Right cardiac atrium (tissue), 5 donors: ENCODE measurements at regions not wholly inside any gene's neighbourhood (a gene's known extent, or its start where the extent isn't known, plus 50 kb on each side); places are given as distances from the start of the nearest gene placed in this dataset.
"Not testable (repeated sequence)": the region's sequence is repeated elsewhere in the genome, so short reads cannot be mapped to it uniquely, and the experiment has no call there.

Experiments
- ATAC-seq, 2 donors: fragments of 200-7000 bp; cut with Tn5 transposase; one replicate each; pipeline versions ENCODE4 v1.8.0 to v1.9.1; 2020; ENCODE audit warnings: moderate library complexity in 2 of 2, mild to moderate bottlenecking in 1 of 2
- DNase-seq, 3 donors: peaks; one replicate each; pipeline ENCODE4 v3.0.0-alpha.2; 2020
- H3K27ac ChIP-seq: one replicate; pipeline ENCODE4 v1.5.1; 2013; ENCODE audit warnings: mild to moderate bottlenecking, low read length, control low read depth, moderate library complexity
- H3K27me3 ChIP-seq: one replicate; pipeline ENCODE4 v1.6.1; 2013; ENCODE audit not compliant: control insufficient read depth, insufficient read depth
- H3K4me1 ChIP-seq: one replicate; pipeline ENCODE4 v1.6.1; 2013; ENCODE audit warnings: low read length; ENCODE audit not compliant: control insufficient read depth, insufficient read depth
- H3K4me3 ChIP-seq: one replicate; pipeline ENCODE4 v1.5.1; 2013; ENCODE audit warnings: low read length, control low read depth
- H3K9me3 ChIP-seq: one replicate; pipeline ENCODE4 v1.6.1; 2013; ENCODE audit warnings: low read length; ENCODE audit not compliant: control insufficient read depth
- WGBS: extraction: QIAGEN DNeasy Blood & Tissue Kit; methylation state at CpG from one replicate; pipeline ENCODE4 v1.1.7; 2013; 5-methylcytosine and 5-hydroxymethylcytosine counted together
- intact Hi-C, 4 donors: fragments of 100-400 bp; cut with DNase I; formaldehyde crosslinking; loops; one replicate each; pipeline versions ENCODE4 v1.11.0 to v1.14.0; 2022 to 2023
- donor health status: healthy with polysubstance abuse.
- donor health status: DM: no; HTN: yes; CAD: no.
- donor health status: DM: no; HTN: no; CAD: no.
- donor health status: DM: no; HTN: yes; CAD: no; lungs with severe emphysema.
- donor health status: DM: yes; HTN: yes; CAD: no.

DNA sequence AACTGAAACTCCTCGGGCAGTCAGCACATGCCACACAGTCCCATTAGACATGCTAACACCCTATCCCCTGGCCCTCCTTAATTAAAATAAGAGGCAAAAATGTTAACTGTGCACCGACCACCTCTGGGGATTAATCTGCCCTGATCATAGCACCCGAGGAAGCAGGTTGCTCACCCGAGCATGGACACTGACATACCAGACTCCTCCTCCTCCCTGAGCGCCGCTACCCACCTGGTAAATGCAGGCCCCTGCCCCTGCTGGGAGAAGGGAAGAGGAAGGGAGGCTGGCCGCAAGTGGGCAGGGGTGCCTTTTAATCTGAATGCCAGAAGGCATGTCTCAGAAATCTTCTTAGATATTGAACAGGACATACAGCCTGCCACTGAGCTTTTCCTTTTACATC is 360.9 kb downstream of the RRAGC start:
- no peaks in the 10 kb centered on the region for H3K4me1 ChIP-seq
- WGBS, result 30% methylated on average over 7 of the region's 7 CpGs

DNA sequence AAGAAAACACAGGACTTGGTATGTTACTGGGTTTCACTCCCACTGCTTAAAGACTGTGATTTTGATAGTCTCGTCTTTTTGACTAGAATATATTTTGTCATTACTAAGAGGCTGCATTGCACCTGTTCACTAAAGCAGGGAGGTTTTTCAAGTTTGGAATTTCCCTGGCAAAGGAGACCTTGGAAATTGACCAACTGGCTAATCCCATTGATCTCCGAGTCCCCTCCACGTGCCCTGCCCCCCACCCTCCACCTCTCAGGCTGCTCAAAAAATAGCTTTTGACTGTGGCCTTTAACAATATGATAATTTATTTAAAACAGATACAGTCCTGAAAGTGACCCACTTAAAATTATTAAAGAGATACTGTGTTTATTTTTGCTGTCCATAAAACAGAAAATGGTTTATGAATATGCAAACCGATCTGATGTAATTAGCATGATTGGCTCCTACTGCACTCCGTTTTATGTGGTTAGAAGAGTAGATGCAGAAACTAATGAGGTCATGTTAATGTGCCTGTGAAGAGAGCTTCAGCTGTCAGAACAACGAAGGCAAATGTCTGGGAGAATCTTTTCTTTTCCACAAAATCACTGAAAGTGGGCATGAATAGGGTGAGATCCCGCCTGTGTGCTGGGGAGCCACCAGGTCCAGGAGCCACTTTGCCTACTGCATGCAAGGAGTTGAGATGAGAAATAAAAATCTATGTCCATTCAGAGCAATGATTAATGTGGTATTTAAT is 361.5 kb downstream of the RRAGC start:
- H3K27ac ChIP-seq, result no peak overlapping the region
- 58% methylated on average over 7 of the region's 7 CpGs for WGBS
- peaks cover 9% of the 10 kb centered on the region for H3K27me3 ChIP-seq
- no peak for ATAC-seq
- H3K4me1 ChIP-seq, result no peaks in the 10 kb centered on the region
- no peaks in the 10 kb centered on the region for H3K9me3 ChIP-seq
- no peak for DNase-seq
- intact Hi-C loops, result no loop called here
- H3K4me3 ChIP-seq, result no peak overlapping the region

More for the DNA sequence above, 360.9 kb downstream of the RRAGC start:
- DNase-seq, result no peak
- no peak overlapping the region for H3K27ac ChIP-seq
- no peak overlapping the region for H3K4me3 ChIP-seq
- no peak for ATAC-seq
- H3K9me3 ChIP-seq, result no peaks in the 10 kb centered on the region
- intact Hi-C loops, result no loop called here
- H3K27me3 ChIP-seq, result peaks cover 9% of the 10 kb centered on the region

DNA sequence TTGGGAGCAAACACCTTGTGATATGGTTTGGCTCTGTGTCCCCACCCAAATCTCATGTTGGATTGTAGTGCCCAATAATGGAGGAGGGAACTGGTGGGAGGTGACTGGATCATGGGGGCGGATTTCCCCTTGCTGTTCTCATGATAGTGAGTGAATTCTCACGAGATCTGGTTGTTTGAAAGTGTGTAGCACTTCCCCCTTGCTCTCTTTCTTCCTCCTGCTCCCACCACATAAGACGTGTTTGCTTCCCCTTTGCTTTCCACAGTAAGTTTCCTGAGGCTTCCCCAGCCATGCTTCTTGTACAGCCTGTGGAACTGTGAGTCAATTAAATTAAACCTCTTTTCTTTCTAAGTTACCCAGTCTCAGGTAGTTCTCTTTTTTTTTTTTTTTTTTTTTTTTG is 366.3 kb downstream of the RRAGC start:
- H3K27me3 ChIP-seq, ATAC-seq, H3K4me1 ChIP-seq, intact Hi-C loops, DNase-seq, H3K9me3 ChIP-seq, H3K27ac ChIP-seq, H3K4me3 ChIP-seq: not testable (repeated sequence)
- 57% methylated on average over 3 of the region's 3 CpGs for WGBS

DNA sequence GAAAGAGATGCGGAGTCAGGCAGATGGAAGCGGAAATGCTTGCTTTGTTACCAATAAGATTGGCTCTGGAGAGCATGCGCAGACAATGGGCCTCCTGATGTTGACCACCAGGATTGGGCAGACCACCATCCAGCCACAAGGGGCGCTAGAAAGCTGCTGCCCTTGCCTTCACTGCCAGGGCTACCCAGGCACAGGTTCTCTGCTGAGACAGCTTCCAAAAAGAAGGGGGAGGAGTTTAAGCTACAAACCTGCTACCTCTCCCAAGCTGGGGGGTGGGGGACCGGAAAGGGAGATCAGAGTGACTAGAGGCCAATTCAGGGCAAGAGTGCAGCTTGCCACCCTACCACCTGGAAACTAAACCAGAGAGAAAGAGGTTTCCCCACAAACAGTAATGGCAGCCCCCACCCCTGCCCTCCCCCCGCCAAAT is 369.7 kb downstream of the RRAGC start:
- no peaks in the 10 kb centered on the region for H3K27me3 ChIP-seq
- no peak overlapping the region for H3K27ac ChIP-seq
- 41% methylated on average over 6 of the region's 6 CpGs for WGBS
- intact Hi-C loops, result no loop called here
- DNase-seq (peak in 1 of 3 donors; percentile 54), ATAC-seq (no peak)
- H3K4me3 ChIP-seq, result no peak overlapping the region
- H3K4me1 ChIP-seq, result no peaks in the 10 kb centered on the region
- no peaks in the 10 kb centered on the region for H3K9me3 ChIP-seq

DNA sequence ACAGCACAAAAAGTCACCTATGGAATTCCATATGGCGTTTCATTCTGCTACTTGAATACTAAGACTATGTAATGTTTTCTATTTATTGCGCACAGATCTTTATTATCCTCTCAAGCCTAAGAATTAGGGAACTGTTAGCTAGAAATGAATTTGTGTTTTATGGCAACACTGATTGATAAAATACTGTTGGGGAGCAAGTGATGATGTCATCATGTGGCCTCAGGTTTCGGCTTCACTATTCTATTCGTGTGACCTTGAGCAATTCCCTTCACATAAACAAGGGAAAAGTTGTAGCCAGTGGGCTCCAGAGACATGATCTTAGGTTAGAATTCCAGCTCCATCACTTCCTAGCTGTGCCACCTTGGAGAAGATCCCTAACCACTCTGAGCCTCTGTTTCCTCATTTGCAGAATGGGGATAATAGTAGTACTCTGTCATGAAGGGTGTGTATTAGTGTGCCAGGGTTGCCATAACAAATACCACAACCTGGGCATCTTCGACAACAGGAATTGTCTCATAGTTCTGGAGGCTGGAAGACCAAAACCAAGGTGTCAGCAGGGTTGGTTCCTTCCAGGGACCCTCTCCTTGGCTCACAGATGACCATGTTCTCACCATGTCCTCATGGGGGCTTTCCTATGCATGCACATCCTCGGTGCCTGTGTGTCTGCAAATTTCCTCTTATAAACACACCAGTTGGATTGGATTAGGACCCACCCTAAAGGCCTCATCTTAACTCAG is 371.2 kb downstream of the RRAGC start:
- no peak for ATAC-seq
- intact Hi-C loops, result no loop called here
- no peak for DNase-seq
- no peak overlapping the region for H3K4me3 ChIP-seq
- 91% methylated on average over 6 of the region's 6 CpGs for WGBS
- no peaks in the 10 kb centered on the region for H3K27me3 ChIP-seq
- H3K27ac ChIP-seq, result no peak overlapping the region
- H3K9me3 ChIP-seq, result no peaks in the 10 kb centered on the region
- no peaks in the 10 kb centered on the region for H3K4me1 ChIP-seq

DNA sequence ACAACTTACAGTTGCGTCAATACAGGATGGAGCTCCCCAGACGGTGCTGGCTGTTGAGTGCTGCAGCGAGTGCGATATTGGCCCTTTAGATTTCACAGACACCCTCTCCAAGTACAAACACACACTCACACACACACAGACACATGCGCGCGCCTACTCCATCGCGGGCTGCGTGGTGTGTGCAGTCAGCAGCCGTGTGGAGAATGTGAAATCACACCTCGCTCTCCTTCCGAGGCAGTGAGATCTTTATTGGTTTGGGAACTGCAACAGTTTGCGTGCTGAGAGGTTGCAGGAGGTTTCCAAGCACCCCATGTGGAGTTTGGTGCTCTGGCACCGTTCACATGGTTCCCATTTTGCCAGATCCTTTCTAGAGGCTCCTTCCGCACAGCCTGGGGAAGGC is 372.2 kb downstream of the RRAGC start:
- no peaks in the 10 kb centered on the region for H3K4me1 ChIP-seq
- no peak for ATAC-seq
- DNase-seq, result no peak
- no peaks in the 10 kb centered on the region for H3K27me3 ChIP-seq
- 76% methylated on average over 16 of the region's 16 CpGs for WGBS
- no peaks in the 10 kb centered on the region for H3K9me3 ChIP-seq
- no peak overlapping the region for H3K27ac ChIP-seq
- H3K4me3 ChIP-seq, result no peak overlapping the region
- intact Hi-C loops, result no loop called here

DNA sequence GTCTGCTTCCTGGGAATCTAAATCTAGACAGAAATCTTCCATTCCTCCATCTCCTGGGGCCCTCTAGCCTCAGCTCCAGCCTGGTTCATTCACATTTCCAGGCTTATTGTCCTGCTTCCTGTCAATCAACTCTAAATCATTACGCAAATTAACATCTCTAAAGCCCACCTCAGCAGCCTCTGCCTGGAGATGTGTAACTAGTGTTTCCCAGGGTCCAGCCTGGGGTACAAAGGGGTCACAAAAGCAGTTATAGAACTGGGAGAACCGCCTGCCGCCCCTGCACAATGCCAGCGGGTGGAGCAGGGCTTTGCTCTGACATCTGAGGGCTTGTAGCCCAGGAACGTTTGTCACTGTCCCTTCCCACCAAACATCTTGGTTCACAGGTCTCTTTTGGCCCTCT is 373.5 kb downstream of the RRAGC start:
- no peak overlapping the region for H3K4me3 ChIP-seq
- no peak overlapping the region for H3K27ac ChIP-seq
- H3K27me3 ChIP-seq, result no peaks in the 10 kb centered on the region
- H3K9me3 ChIP-seq, result no peaks in the 10 kb centered on the region
- 44% methylated on average over 5 of the region's 5 CpGs for WGBS
- intact Hi-C loops, result no loop called here
- no peak for ATAC-seq
- no peak for DNase-seq
- H3K4me1 ChIP-seq, result no peaks in the 10 kb centered on the region

DNA sequence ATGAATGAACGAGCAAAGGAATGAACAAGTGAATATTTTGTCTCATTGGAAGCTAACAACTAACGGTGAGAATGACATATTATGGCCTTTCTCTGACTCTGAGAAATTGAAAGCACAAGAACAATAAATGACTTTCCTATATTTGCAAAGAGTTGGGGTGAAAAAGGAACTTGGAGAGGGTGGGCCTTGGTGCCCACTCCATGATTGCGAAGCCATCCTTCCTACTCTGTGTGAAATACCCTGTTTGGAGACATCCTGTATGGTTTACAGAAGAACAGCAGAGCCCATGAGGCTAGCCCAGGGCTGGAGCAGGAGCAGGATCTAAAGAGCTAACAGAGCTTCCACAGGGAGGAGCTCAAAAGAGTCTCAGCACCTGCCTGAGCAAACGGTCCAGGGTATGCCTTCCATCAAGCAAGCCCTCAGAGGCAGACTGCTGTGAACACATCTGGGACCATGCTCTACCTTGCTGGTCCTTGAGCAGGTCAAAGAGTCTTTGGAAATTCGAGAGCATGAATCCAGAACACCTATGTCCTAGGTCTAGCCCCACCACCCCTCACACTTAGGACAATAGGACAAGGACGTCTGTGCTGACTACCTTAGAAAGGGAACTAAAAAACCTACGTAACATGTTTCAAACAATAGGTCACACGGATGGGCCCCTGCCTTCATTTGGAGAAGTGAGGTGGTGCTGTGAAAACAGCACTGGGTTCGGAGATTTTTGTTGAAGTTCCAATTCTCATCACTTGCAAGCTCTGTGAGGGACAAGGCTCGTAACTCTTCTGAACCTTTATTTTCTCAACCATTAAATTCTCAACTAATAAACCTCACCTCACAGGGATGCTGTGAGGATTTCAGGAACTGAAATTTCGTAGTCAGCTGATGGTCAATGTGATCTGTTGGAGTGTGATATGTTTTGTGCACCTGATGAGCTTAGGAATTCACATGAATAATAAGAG is 377.4 kb downstream of the RRAGC start:
- H3K27me3 ChIP-seq, result no peaks in the 10 kb centered on the region

DNA sequence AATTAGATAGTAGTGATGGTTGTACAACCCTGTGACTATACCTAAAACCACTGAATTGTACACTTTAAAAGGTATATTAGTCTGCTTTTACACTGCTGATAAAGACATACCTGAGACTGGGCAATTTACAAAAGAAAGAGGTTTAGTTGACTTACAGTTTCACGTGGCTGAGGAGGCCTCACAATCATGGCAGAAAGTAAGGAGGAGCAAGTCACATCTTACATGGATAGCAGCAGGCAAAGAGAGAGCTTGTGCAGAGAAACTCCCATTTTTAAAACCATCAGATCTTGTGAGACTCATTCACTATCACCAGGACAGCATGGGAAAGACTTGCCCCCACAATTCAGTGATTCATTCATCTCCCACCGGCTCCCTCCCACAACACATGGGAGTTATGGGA is 379.9 kb downstream of the RRAGC start:
- DNase-seq, H3K27me3 ChIP-seq, H3K9me3 ChIP-seq, H3K27ac ChIP-seq, ATAC-seq, intact Hi-C loops, H3K4me1 ChIP-seq, H3K4me3 ChIP-seq: not testable (repeated sequence)
- WGBS, result 81% methylated on average over 2 of the region's 2 CpGs

More for the DNA sequence above, 377.4 kb downstream of the RRAGC start:
- Histone ChIP-seq H3K4me1 (no peaks in the 10 kb centered on the region), H3K9me3 (no peaks in the 10 kb centered on the region), H3K27ac (no peak overlapping the region), H3K4me3 (no peak overlapping the region)
- intact Hi-C loops, result no loop called here
- 71% methylated on average over 11 of the region's 11 CpGs for WGBS
- no peak for ATAC-seq
- no peak for DNase-seq

DNA sequence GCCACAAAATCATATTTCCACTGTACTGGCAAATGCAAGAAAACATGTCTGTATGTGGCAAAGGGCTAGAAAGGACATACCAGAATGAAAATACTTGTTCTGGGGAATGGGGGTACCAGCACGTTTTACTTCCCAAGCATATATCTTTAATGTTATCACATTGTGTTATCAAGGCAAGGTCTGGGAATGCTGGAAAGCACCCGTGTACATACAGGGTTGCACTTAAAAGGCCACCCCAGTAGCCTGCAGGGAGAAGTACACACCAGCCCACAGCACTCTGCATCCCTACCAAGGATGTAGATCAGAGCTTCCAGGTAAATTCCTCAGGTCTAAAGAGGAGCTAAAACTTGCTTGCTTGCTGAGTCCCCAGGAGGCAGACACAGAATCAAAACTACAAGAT is 381.8 kb downstream of the RRAGC start:
- Histone ChIP-seq H3K27me3 (no peaks in the 10 kb centered on the region), H3K4me3 (no peak overlapping the region), H3K4me1 (no peaks in the 10 kb centered on the region), H3K27ac (no peak overlapping the region), H3K9me3 (no peaks in the 10 kb centered on the region)
- ATAC-seq (no peak), DNase-seq (no peak)
- intact Hi-C loops, result no loop called here
- WGBS, result 49% methylated on average over 2 of the region's 2 CpGs

DNA sequence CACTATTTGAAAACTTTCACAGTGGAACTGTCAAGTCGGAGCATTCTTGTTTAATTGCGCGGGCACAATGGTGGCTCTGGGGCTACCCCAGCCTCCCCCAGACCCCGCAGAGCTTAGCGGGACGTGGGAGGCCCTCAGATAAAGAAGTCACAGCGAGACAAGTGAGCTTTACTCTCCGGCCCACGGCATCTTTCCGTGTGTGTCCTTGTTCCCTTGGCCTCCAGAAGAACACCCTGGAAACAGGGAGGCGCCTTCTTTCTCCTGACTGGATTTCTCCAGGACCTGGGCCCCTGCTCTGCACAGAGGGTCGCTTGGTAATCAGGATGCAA is 382.8 kb downstream of the RRAGC start:
- H3K27me3 ChIP-seq, result no peaks in the 10 kb centered on the region
- ATAC-seq (no peak), DNase-seq (no peak)
- intact Hi-C loops, result no loop called here
- H3K9me3 ChIP-seq, result no peaks in the 10 kb centered on the region
- H3K27ac ChIP-seq, result no peak overlapping the region
- no peaks in the 10 kb centered on the region for H3K4me1 ChIP-seq
- H3K4me3 ChIP-seq, result no peak overlapping the region
- 45% methylated on average over 12 of the region's 12 CpGs for WGBS
